ENCODE measurements at regions not wholly inside any gene's neighbourhood (a gene's known extent, or its start where the extent isn't known, plus 50 kb on each side); places are given as distances from the start of the nearest gene placed in this dataset.

DNA sequence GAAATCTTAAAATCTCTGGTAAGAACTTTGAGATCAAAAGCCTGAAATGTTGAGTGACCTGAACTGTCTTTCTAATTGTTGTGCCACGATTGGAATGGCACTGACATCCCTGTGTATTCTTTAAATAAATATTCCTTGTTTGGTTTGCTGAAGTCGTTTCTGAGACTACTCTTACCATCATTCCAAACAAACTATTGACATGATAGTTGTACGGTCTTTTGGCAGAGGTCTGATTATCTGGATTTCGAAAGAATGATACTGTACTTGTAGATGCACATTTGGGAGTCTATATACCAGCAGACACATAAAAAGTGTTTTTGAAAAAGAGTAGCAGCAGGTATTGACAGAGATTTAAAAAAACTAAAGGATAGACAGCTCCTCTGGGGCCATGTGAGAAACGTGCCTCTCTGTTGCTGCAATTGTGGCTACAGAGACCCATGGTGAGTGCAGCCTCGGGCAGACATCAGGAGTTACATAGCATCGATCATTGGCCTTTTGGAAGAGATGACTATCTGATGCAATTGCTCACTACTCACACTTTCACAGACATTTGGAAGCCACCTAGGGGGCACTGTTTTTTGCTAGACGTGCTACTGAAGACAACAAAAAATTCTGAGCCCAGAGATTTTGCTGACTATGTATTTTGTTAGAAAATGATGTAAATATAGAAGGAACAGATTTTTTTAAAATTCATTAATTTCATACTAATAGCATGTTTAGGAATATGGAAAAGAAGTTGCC lies 464.5 kb downstream of the KCNT2 start:
- TF ChIP-seq, protein P1, sequence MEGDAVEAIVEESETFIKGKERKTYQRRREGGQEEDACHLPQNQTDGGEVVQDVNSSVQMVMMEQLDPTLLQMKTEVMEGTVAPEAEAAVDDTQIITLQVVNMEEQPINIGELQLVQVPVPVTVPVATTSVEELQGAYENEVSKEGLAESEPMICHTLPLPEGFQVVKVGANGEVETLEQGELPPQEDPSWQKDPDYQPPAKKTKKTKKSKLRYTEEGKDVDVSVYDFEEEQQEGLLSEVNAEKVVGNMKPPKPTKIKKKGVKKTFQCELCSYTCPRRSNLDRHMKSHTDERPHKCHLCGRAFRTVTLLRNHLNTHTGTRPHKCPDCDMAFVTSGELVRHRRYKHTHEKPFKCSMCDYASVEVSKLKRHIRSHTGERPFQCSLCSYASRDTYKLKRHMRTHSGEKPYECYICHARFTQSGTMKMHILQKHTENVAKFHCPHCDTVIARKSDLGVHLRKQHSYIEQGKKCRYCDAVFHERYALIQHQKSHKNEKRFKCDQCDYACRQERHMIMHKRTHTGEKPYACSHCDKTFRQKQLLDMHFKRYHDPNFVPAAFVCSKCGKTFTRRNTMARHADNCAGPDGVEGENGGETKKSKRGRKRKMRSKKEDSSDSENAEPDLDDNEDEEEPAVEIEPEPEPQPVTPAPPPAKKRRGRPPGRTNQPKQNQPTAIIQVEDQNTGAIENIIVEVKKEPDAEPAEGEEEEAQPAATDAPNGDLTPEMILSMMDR (IDR thresholded peaks at IDR 0.05) = no peak
- no peak for TF ChIP-seq POLR2A (IDR thresholded peaks at IDR 0.05)

Data from thyroid gland (tissue), 4 donors.